ENCODE measurements at regions not wholly inside any gene's neighbourhood (a gene's known extent, or its start where the extent isn't known, plus 50 kb on each side); places are given as distances from the start of the nearest gene placed in this dataset.

DNA sequence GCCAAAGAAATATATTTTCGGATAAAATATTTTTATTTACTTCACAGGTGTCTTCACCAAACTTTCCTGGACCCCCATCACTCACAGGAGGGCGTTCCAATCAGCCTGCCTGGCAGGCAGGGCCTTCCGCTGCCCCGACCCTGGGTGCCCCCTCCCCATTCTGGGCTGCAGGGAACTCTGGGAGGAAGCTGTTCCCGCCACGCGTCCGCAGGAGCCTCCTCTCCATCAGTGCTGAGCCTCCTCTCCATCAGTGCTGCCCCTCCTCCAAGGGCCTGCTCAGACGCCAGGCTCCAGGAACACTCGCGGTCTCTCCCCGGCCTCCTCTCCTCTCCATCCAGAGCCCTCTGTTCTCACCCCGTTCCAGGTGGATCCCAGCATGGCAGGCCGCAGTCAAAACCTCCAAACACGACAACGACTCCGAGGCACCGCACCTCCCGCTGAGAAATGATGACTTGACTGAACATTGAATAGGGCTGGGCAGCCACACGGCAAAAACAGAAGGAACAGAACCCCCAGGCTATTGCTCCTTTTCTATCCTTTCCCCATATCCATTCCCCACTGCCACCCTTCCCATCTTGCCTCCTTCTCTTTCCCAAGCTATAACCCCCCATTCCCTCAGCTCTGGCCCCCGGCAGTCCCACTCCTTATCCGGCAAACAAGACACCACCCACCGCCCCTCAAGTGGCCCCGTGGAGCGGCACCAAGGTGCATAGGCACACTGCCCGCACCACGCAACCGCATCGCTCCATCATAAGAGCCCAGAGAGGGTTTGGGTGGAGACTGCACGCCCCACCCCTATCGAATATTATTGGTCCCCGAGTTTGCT, 268.6 kb upstream of the RAB6C start:
- DNase-seq, result no peak

DNA sequence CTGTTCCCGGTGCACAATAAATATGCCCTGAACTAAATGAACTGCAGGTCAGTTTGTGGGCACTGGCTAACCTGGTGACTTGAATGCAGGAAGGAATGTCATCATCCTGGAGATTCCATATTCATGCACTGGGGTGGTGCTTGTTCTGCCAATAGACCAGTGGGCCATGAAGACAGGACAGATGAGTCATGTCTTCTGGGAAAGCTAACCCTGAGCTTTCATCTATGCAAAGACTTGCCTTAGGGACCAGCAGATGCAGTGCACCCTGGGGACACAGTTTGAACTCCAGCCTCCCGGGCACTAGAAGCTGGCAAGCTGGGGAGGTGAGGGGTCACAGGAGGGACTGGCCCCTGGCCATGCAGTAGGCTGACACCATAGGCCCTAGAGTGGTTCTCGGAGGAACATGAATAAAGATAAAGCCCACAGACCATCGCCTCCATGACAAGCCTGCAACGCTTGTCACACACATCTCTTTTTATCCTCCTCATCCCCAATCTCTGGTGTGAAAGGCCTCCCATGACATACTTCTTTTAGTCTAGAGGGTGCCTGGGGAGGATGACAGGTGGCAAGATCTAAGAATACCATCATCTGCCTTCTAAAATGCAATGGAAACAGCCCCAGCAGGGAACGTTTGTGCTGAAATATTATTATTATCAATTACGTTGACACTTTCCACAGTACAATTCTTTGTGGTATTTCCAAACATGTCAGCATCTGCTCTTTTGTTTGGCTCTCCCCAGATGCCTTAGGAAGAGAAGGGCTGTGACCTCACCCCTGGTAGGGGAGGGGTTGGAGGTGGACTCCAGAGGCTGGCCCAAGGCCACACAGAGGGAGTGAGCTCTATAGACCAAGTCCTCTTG, 267.4 kb upstream of the RAB6C start:
- no peak for DNase-seq

DNA sequence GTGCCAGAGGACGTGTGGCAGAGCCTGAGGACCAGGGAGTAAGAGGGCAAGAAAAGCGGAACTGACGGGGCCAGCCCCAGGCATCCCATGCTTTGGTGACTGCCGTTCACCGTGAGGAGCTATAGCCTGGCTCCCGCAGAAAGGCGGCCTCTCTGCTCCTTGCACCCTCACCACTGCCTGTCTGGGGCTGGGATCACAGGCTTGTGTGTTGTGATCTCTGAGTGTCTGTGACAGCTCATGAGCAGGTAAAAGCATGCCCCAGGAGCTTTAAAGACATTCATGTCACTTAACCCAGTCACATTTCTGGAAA, 266.8 kb upstream of the RAB6C start:
- DNase-seq, result no peak

DNA sequence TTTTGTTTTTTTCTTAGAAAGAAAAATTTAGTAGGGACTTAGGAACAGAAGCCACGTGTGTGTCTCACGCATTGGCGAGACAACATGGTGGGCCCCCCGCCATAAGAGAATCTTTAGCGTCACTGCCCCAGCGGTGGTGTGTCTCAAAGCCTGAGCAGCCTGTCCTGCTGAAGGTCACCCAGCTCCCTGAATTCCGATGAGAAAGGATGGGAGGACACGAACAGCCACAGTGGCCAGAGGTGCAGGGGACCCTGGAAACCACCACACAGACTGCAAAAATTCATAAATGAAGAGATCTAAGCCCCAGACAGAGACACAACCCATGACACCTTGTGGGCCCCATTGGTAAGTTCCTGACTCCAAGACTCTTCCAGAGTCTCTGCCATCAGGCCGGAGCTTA, 266.1 kb upstream of the RAB6C start:
- no peak for DNase-seq

DNA sequence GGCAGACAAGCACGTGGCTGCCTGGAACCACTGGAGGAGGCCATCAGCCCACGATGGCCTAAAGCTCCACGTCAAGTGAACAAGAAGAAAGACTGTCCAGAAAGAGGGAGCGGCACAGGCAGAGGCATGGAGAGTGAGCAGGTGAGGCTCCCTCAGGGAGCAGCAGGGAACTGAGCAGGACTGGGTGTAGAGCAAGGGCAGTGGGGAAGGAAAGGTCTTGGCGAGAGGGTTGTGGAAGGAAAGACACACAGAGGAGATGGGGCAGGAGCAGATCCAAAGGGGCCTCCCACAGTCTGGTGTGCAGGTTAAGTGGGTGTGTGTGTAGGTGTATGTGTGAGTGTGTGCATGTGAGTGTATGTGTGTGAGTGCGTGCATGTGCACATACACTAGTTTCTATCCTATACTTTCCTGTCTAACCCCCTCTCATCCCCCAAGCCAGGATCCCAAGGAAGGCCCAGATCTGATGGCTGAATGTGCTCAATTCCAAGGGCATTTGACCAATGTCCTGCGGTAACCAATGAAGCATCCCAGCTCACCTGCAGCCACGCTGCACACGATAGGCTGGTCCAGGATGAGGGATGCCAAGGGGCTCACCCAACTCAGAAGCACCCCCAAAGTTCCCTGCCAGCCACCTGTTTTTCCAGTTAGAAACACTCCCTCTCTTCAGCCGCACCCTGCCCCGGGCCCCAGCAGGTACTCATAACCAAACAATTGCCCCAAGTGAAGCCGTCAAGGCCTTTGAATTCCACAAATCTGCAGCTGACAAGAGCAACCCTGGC, 262.5 kb upstream of the RAB6C start:
- DNase-seq, result no peak

DNA sequence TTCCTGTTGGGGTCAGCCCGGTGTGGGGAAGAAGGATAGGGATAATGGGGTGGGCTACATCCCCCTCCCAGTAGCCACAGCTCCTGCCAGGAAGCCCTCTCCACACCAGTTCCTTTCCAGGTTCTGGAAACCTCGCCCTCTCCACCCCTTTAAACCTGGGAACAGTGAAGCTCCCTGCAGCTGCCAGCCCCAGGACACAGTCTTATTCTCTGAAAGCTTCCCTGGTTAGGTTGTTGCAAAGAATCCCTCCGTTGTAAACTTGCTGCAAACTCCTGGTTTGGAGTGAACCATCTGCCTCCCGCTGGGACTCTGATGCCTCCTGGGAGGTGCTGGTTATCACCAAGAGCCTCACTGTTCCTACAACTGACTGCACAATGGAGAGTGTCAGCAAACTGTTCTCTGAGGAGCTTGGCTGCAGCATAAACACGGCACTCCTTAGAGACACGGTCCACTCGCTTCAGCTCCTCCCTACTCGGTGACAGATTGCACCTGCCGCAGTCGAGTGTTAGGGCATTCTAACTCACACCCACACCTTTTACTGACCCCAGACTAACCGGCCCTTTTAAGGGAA, 261.8 kb upstream of the RAB6C start:
- DNase-seq, result no peak

DNA sequence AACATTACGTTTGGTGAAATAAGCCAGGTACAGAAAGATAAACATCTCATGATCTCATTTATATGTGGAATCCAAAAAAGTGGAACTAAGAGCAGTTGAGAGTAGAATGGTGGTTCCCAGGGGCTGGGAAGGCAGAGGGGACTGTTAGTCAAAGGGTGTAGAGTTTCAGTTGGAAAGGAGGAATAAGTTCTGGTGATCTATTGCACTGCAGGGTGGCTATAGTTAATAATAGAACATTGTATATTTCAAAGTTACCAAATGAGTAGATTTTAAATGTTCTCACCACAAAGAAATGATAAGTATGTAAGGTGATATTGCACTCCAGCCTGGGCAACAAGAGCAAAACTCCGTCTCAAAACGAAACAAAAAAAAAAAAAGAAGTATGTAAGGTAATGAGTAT, 260.1 kb upstream of the RAB6C start:
- DNase-seq, result no peak

DNA sequence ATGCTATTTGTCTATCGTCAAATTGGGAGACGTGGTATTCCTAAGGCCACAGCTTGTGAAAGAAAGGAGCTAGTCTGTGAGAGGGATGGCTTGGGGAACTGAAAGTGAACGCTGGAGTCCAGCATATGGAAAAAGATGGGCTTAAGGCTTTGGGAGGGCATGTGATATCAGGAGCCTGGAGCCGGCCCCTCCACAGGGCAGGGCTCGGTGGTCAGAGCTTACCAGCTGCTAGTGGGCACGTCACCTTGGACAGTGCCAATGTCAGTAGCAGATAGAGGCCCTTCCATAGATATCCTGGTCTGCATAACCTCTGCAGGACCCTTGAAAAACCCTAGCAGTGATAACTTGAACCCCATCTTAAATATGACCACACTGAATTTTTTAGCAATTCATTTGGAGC, 259.1 kb upstream of the RAB6C start:
- no peak for DNase-seq

DNA sequence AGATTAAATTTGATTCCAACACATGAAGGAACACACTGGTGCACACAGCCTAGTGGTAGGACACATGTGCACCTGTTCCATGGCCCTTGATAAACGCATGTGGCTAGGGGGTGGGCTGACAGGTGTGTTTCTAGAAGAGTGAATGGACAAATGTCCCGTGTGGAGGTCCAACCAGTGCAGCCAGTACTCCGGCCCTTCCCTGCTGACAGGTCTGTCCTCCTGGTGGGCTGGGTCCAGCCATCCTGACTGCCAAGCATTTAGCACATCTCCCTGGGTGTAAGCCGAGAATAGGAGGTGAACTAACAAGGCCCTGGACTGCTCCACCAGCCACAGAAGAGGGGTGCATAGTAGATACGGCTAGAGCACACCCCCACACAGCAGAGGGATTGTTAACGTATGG, 258.7 kb upstream of the RAB6C start:
- no peak for DNase-seq

DNA sequence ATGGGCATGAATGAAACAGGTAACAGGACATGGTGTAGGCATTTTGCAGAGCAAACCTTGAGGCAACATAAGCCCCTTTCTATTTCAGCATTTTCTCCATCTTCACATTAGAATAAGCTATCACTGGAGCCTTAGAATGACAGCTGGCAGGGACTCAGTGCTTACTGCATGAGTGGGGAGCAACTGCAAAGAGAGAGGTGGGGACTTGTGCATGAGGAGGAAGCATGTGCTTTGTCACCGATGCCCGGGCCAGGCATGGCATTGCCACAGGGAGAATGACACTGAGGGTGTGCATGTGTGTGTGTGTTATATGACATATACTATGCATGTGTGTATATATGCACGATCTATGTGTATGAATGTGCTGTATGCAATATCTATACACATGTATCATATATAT, 258.2 kb upstream of the RAB6C start:
- DNase-seq, result no peak

DNA sequence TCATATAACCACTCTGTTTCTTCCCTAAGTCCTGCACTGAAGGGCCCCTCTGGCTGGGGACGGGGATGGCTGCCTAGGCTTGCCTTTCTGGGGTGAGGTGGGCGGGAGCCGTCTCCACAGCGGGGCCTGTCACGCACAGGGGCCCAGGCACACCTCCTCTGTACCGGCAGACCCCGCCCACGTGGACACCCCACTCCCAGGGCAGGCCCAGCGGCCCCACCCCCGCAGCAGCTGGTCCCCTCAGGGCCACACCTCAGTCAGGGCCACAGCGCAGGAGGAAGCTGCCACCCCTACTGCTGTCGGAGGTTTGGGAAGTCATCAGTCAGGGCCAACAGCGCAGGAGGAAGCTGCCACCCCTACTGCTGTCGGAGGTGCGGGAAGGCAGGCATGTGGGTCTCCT, 257.6 kb upstream of the RAB6C start:
- DNase-seq, result no peak

DNA sequence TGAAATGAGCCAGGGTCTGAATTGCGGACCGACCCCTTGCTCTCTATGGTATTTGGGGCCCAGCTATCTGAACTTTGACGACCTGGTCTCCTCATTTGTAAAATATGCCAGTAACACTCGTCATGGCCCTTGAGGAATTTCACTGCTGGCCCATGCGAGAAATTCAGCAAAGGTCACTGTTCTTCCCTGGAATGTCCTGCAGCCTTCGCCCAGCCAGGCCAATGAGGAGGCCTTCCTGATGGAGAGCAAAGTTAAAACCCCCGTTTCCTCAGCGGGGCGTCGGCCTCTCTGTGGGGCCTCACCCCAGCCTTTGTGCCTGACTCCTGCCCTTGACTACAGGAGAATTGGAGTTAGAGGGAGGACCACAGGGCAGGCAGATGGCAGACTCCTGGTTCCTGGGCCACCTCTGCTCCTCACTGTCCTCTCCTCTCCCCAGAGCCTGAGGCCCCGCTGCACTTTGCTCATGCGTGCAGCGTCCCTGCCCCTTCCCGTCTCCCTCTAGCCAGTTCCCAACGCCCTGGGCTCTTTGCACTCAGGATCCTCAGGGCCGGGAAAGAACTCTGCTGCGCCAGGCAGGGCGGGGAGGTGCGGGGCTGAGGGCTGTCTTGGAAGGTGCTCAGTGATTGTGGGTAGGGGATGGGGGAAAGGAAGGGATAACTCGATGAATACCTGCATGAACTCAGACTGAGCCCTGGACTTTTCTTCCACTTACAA, 257.0 kb upstream of the RAB6C start:
- DNase-seq, result no peak

DNA sequence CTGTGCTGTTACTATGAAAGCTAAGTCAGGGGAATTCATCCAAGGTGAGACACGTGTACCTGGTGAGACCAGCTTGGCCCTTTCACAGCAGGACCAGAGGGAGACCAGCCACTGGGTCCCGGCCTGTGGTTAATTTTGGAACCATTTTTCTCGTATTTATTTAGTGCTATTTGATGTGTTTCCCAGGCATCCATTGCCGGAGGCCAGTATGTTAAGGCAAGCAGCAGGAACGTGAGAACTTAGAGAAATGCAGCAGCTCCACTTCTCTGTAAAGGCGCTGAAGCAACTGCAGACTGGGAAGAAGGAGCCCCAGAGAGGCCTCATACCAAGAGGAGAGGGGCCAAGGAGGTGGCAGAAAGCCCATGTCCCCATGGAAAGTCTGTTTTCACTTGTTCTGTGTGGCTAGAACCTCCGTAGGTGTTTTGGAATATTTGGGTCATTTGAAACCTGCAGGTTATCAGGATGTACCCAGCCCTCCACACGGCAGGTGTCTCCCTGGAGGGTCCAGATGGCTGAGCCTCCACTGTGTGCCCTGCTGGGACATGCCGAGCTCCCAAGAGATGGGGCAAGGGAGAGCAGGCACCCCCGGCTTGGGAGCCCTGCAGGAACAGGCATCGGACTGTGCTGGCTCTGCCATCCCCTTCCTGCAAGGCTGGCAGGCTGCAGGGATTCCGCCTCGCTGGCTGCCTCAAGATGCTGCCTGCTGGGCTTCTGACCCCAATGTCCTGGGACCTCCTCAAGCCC, 256.0 kb upstream of the RAB6C start:
- no peak for DNase-seq

DNA sequence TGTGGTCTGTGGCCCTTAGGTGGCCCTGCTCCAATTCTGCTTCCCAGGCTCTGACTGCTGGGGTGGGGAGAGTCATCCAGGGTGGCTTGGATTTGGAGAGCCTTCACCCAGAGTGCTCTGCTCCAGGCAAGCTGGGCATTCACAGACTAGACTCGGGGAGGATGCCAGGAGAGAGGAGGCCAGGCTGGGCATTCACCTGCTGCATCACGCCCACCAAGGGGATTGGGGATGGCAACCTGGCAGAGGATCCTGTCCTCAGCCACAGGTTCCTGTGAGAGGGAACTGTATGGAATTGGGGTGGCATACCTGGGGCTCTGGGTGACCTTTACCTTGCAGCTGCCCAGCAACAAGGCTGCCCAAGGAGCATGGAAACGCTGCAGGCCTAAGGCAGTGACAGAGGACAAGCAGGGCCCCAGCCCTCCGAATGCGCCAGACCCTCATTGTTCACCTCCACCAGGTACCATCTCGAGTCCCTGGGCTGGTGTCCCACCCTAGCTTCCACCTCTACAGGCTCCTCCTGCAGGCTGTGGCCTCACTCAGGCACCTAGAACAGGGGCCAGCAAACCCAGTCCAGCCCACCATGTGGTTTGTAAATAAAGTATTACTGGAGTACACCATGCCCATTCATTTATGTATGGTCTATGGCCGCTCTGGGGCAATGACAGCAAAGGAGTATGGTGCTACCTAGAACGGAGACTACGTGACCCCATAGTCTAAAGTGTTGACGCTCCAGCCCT, 255.3 kb upstream of the RAB6C start:
- no peak for DNase-seq

DNA sequence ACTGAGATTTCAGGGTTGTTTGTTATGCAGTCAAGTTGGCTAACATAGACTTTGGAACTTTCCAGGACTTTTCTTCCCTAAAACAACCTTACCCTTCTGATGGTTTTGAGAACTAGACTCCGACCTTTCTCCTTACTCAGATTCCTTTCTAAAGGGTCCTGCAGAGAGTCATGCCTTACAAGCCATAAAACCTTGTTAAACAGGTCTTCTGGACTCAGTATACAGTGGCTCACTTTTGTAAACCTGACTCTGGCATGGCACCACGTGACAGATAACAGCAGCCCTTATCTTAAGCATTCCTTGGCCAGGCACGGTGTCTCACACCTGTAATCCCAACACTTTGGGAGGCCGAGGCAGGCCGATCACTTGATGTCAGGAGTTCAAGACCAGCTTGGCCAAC, 253.2 kb upstream of the RAB6C start:
- DNase-seq, result no peak

DNA sequence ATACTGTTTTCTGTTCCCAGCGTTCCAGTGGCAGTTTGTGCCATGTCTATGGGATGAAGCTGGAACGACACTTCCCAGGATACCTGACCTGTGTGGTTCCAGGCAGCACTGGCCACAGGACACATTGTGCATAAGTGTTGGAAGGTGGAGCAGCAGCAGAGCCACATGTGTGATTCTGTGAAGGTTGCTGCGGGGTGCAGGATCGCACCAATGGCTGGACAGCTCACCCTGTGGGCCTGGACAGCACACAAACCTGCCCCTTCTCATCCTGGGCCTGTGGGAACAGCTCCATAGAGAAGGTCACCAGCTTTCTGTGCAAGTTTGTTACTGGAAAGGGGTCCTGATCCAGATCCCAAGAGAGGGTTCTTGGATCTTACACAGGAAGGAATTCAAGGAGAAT, 252.2 kb upstream of the RAB6C start:
- no peak for DNase-seq

DNA sequence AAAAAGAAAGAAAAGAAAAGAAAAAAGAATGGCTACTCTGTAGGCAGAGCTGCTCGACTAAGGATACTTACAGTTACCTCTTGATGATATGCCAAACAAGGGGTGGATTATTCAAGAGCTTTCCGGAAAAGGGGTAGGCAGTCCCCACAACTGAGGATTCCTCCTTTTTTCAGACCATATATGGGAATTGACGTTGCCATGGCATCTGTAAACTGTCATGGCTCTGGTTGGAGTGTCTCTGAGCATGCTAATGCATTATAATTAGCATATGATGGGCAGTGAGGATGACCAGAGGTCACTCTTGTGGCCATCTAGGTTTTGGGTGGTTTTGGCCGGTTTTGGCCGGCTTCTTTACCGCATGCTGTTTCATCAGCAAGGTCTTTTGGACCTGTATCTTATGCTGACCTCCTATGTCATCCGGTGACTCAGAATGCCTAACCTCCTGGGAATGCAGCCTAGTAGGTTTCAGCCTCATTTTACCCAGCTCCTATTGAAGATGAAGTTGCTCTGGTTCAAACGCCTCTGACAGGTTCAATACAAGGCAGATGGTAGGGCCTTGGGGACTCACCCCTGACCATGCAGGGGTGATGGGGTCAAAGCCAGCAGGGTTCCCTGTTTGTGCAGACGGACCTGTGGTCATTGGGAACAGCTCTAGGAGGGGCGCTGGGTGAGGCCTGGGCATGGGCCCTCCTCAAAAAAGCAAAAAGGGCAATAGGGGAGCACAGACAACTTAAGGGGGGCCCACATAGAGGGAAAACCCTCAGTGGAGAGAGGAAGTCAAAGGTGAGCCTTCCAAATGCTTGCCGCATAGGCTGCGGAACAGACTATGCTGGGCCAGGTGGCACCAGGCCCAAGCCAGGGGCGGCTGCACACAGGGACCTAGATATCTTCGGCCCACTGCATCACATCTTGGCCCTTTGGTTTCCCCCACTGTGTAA, 251.2 kb upstream of the RAB6C start:
- no peak for DNase-seq

DNA sequence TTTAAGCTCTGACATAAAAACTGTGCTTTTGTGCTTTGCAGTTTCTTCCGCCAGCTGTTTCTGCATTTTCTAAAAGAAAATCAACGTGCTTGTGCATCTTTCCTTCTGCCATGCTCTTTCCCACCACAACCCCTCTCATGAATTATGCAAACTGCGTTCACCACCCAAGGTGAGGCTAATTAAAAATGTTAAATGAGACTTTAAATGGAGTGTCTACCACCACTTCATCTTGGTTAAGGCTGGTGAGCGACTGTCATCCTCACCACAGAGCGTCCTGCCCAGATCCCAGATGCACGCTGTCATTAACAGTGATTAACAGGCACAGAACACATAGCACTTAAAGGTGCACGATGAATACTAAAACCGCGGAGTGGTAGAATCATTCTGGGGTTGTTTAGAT, 250.5 kb upstream of the RAB6C start:
- no peak for DNase-seq

DNA sequence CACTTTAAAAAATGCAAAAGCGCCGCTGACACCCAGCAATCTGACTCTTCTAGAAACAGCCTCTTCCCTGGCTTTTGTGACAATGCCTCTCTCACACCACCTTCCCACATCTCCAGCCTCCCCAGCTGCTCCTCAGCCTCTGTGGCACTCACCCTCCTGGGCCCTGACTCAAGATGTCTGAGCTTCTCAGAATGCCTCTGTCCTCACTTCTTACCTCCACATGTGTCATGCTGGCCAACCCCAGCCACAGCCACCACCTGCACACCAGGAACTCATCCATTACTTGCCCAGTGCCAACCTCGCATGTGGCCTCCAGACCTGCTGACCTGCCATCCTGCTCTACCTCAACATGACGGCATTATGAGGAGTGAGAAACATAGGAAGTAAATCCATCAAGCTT, 249.8 kb upstream of the RAB6C start:
- DNase-seq, result no peak

DNA sequence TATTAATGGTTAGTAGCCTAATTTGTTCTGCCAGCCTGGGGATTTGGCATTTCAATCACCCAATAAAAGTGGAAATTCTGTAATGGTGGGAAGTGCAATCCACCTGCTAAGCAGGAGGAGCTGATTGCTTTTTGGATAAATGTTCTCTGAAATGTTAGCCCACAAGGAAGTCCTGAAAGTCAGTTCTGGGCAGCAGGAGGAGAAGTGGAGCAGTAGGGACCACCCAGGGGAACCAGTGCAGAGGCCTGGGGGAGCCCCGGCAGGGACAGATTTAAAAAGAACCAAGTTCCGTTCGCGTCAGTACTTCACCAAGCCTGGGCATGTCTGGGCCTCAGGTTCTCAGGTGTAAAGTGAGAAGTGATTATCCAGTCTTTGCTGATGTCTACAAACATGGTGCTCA, 248.5 kb upstream of the RAB6C start:
- no peak for DNase-seq

Measured in activated CD4-positive, CD25-positive, alpha-beta regulatory T cell (primary cell).